GM11168 (cell line): ENCODE measurements at regions not wholly inside any gene's neighbourhood (a gene's known extent, or its start where the extent isn't known, plus 50 kb on each side); places are given as distances from the start of the nearest gene placed in this dataset.

ENCODE experiments used
- in situ Hi-C: fragments of 300-500 bp; cut with MboI; formaldehyde crosslinking; loops from one replicate; pipeline ENCODE4 v1.12.0; 2022; ENCODE audit warnings: low sequenced_read_pairs; ENCODE audit not compliant: unreplicated experiment

GRCh38 chr18:29234751-29235150, 1057.8 kb upstream of the CDH2 start:
- in situ Hi-C loops = no loop called here

GRCh38 chr18:29226213-29226612, 1049.3 kb upstream of the CDH2 start:
- in situ Hi-C loops = no loop called here

GRCh38 chr18:29225351-29225750, 1048.4 kb upstream of the CDH2 start:
- in situ Hi-C loops = no loop called here

GRCh38 chr18:29218091-29218490, 1041.2 kb upstream of the CDH2 start:
- in situ Hi-C loops = no loop called here

GRCh38 chr18:29217124-29217915, 1040.4 kb upstream of the CDH2 start:
- in situ Hi-C loops = no loop called here

GRCh38 chr18:29198834-29199233, 1021.9 kb upstream of the CDH2 start:
- in situ Hi-C loops = no loop called here

GRCh38 chr18:29196307-29196706, 1019.4 kb upstream of the CDH2 start:
- in situ Hi-C loops = no loop called here

GRCh38 chr18:29191263-29191662, 1014.3 kb upstream of the CDH2 start:
- in situ Hi-C loops = no loop called here

- in situ Hi-C loops = no loop called here
Observed at GRCh38 chr18:29188760-29189159, 1011.8 kb upstream of the CDH2 start.

GRCh38 chr18:29185801-29186200, 1008.9 kb upstream of the CDH2 start:
- in situ Hi-C loops = no loop called here

GRCh38 chr18:29184654-29185053, 1007.7 kb upstream of the CDH2 start:
- in situ Hi-C loops = no loop called here

- in situ Hi-C loops = no loop called here
Observed at GRCh38 chr18:29181151-29181901, 1004.4 kb upstream of the CDH2 start.

GRCh38 chr18:29176681-29177080, 999.8 kb upstream of the CDH2 start:
- in situ Hi-C loops = no loop called here

GRCh38 chr18:29174891-29175290, 998.0 kb upstream of the CDH2 start:
- in situ Hi-C loops = no loop called here

GRCh38 chr18:29172756-29173067, 995.8 kb upstream of the CDH2 start:
- in situ Hi-C loops = no loop called here

GRCh38 chr18:29171892-29172755, 995.2 kb upstream of the CDH2 start:
- in situ Hi-C loops = no loop called here

- in situ Hi-C loops = no loop called here
Observed at GRCh38 chr18:29169599-29169998, 992.7 kb upstream of the CDH2 start.

- in situ Hi-C loops = no loop called here
Observed at GRCh38 chr18:29164993-29165599, 988.2 kb upstream of the CDH2 start.

GRCh38 chr18:29164020-29164706, 987.2 kb upstream of the CDH2 start:
- in situ Hi-C loops = no loop called here

- in situ Hi-C loops = no loop called here
Observed at GRCh38 chr18:29163596-29163995, 986.7 kb upstream of the CDH2 start.
